Testis (tissue), 2 donors: ENCODE measurements at regions not wholly inside any gene's neighbourhood (a gene's known extent, or its start where the extent isn't known, plus 50 kb on each side); places are given as distances from the start of the nearest gene placed in this dataset.
"Not testable (repeated sequence)": the region's sequence is repeated elsewhere in the genome, so short reads cannot be mapped to it uniquely, and the experiment has no call there.

Experiments
- DNase-seq: peaks from one replicate; pipeline ENCODE4 v3.0.0-alpha.2; 2019
- H3K27ac ChIP-seq, 2 donors: fragments of 200-600 bp; sonication (generic); one replicate each; pipeline ENCODE4 v1.5.1; 2019
- H3K27me3 ChIP-seq: fragments of 200-600 bp; sonication (generic); one replicate; pipeline ENCODE4 v1.5.1; 2019
- H3K36me3 ChIP-seq: fragments of 200-600 bp; sonication (generic); one replicate; pipeline ENCODE4 v1.5.1; 2017; ENCODE audit warnings: low read depth; ENCODE audit errors: missing control alignments
- H3K4me1 ChIP-seq: fragments of 200-600 bp; sonication (generic); one replicate; pipeline ENCODE4 v1.5.1; 2019
- H3K4me3 ChIP-seq, 2 donors: fragments of 200-600 bp; sonication (generic); one replicate each; pipeline ENCODE4 v1.5.1; 2017 to 2019
- H3K9me3 ChIP-seq: fragments of 200-600 bp; sonication (generic); one replicate; pipeline ENCODE4 v1.5.1; 2017
- CTCF ChIP-seq, 3 experiments: fragments of 450-650 bp in 2 of 3; fragments of 200-600 bp in 1 of 3; sonication (generic) in 1 of 3; IDR thresholded peaks; one replicate each; pipeline ENCODE4 v1.5.1; 2016 to 2019; ENCODE audit warnings: antibody characterized with exemption in 3 of 3, mild to moderate bottlenecking in 2 of 3, moderate library complexity in 1 of 3
- POLR2A ChIP-seq: fragments of 450-650 bp; IDR thresholded peaks from one replicate; pipeline ENCODE4 v1.6.1; 2017; ENCODE audit warnings: antibody characterized with exemption, mild to moderate bottlenecking, moderate library complexity
- WGBS, 2 donors: methylation state at CpG; one replicate each; pipeline ENCODE4 v1.1.5; 2018; 5-methylcytosine and 5-hydroxymethylcytosine counted together
- intact Hi-C: fragments of 100-400 bp; cut with DNase I; formaldehyde crosslinking; loops from one replicate; pipeline ENCODE4 v1.15.1; 2023; ENCODE audit warnings: low total_unique reads

DNA sequence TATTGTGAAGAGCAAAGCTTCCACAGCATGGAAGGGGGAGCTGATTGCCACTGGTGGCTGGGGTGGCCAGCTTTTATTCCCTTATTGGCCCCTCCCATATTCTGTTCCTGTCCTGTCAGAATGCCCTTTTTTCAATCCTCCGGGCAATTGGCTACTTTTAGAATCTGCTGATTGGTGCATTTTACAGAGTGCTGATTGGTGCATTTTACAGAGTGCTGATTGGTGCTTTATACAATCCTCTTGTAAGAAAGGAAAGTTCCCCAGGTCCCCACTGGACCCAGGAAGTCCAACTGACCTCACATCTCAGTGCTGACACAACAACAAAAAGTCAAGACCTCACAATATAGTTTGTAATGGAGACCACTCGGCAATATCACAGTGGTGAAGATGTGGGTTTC is 195.0 kb downstream of the SPATA31A6 start:
- 82 to 91% methylated on average over 2 of the region's 2 CpGs for WGBS, 2 donors
- no peak for DNase-seq
- H3K9me3 ChIP-seq = no peaks in the 10 kb centered on the region
- no peaks in the 10 kb centered on the region for H3K36me3 ChIP-seq
- no peak overlapping the region for H3K27ac ChIP-seq
- intact Hi-C loops = no loop called here
- H3K27me3 ChIP-seq = no peaks in the 10 kb centered on the region
- H3K4me1 ChIP-seq = no peaks in the 10 kb centered on the region
- TF ChIP-seq POLR2A (no peak), CTCF (IDR thresholded peaks at IDR 0.05) (no peak)
- no peak overlapping the region for H3K4me3 ChIP-seq

GRCh38 chr9:42379602-42380001 is 196.1 kb downstream of the SPATA31A6 start:
- H3K4me3 ChIP-seq, H3K9me3 ChIP-seq, H3K4me1 ChIP-seq, H3K27me3 ChIP-seq, H3K36me3 ChIP-seq, H3K27ac ChIP-seq, intact Hi-C loops, DNase-seq: not testable (repeated sequence)
- WGBS, 2 donors = 24 to 91% methylated on average over 1 of the region's 1 CpG

GRCh38 chr9:42384585-42384984 is 201.1 kb downstream of the SPATA31A6 start:
- H3K4me1 ChIP-seq, intact Hi-C loops, DNase-seq, H3K9me3 ChIP-seq, H3K4me3 ChIP-seq, H3K27me3 ChIP-seq, H3K27ac ChIP-seq, H3K36me3 ChIP-seq: not testable (repeated sequence)
- 68 to 83% methylated on average over 21 to 24 of the region's 24 CpGs for WGBS, 2 donors

DNA sequence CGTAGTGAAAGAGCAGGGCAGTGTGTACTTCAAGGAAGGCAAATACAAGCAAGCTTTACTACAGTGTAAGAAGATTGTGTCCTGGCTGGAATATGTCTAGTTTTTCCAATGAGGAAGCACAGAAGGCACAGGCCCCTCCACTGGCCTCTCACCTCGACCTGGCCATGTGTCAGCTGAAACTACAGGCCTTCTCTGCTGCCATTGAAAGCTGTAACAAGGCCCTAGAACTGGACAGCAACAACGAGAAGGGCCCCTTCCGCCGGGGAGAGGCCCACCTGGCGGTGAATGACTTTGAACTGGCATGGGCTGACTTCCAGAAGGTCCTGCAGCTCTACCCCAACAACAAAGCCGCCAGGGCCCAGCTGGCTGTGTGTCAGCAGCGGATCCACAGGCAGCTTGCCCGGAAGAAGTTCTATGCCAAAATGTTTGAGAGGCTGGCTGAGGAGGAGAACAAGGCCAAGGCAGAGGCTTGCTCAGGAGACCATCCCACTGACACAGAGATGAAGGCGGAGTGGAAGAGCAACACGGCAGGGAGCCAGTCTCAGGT is 202.2 kb downstream of the SPATA31A6 start:
- H3K27me3 ChIP-seq, H3K36me3 ChIP-seq, H3K4me3 ChIP-seq, H3K27ac ChIP-seq, H3K9me3 ChIP-seq, intact Hi-C loops, H3K4me1 ChIP-seq, DNase-seq: not testable (repeated sequence)
- WGBS, 2 donors = 69 to 73% methylated on average over 9 of the region's 11 CpGs

GRCh38 chr9:42386477-42386876 is 203.0 kb downstream of the SPATA31A6 start:
- no peak overlapping the region for H3K27ac ChIP-seq
- H3K4me3 ChIP-seq = no peak overlapping the region
- intact Hi-C loops = no loop called here
- H3K27me3 ChIP-seq = no peaks in the 10 kb centered on the region
- no peak for TF ChIP-seq POLR2A
- TF ChIP-seq CTCF (IDR thresholded peaks at IDR 0.05) = no peak
- H3K36me3 ChIP-seq = no peaks in the 10 kb centered on the region
- H3K9me3 ChIP-seq = no peaks in the 10 kb centered on the region
- WGBS, 2 donors = 58 to 65% methylated on average over 2 of the region's 2 CpGs
- no peak for DNase-seq
- H3K4me1 ChIP-seq = no peaks in the 10 kb centered on the region

DNA sequence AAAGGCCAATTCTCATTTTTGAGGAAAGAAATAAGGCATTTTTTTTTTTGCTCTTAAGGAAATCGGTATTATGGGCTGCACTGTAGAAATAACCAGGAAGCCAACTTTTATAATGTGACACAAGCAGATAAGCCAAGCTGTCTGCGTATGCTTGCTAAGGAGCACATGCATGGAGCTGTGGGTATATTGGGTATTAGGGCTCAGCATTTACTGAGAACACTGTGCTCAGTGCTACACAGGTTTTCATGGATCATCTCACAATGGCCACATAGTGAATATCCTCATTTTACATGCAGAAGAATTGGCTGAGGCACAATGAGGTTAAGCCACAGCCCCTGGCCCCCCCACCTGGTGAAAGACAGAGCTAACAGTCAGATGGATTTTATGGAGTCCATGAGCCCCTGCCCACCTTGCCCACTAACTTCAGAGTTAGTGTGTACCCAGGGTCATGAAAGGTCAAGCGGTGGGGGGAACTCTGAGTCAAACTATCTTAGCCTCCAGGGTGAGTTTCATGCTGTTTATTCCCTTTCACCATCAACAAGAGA is 204.8 kb downstream of the SPATA31A6 start:
- intact Hi-C loops = no loop called here
- DNase-seq = no peak
- Histone ChIP-seq H3K27ac (no peak overlapping the region), H3K9me3 (no peaks in the 10 kb centered on the region), H3K4me3 (no peak overlapping the region), H3K27me3 (no peaks in the 10 kb centered on the region), H3K4me1 (no peaks in the 10 kb centered on the region), H3K36me3 (no peaks in the 10 kb centered on the region)
- 85 to 86% methylated on average over 3 of the region's 3 CpGs for WGBS, 2 donors
- TF ChIP-seq POLR2A (no peak), CTCF (IDR thresholded peaks at IDR 0.05) (no peak)
